Activated CD4-positive, alpha-beta memory T cell treated with anti-CD3 and anti-CD28 coated beads for 36 hours (primary cell): ENCODE measurements at regions not wholly inside any gene's neighbourhood (a gene's known extent, or its start where the extent isn't known, plus 50 kb on each side); places are given as distances from the start of the nearest gene placed in this dataset.
"Not testable (repeated sequence)": the region's sequence is repeated elsewhere in the genome, so short reads cannot be mapped to it uniquely, and the experiment has no call there.

Experiments used
- CTCF ChIA-PET: fragments of 350-600 bp; sonication (Branson Sonifier 250); formaldehyde crosslinking; loops from one replicate; lab custom pipeline; 2021; ENCODE audit warnings: antibody characterized with exemption, inconsistent platforms; lab: Charles Lee
- POLR2A ChIA-PET: fragments of 350-600 bp; sonication (Branson Sonifier 250); formaldehyde crosslinking; loops from one replicate; lab custom pipeline; 2021; ENCODE audit warnings: antibody characterized with exemption; lab: Charles Lee
- DNase-seq: peaks from one replicate; pipeline ENCODE4 v3.0.0-alpha.2; 2020
- H3K27ac Mint-ChIP-seq: one replicate; pipeline ENCODE4 v1.8.0; 2021; ENCODE audit warnings: mixed read lengths
- H3K27me3 Mint-ChIP-seq: one replicate; pipeline ENCODE4 v1.8.0; 2021; ENCODE audit warnings: mixed read lengths
- H3K36me3 Mint-ChIP-seq: one replicate; pipeline ENCODE4 v1.8.0; 2021; ENCODE audit warnings: mixed read lengths
- H3K4me1 Mint-ChIP-seq: one replicate; pipeline ENCODE4 v1.8.0; 2021; ENCODE audit warnings: low read depth, mixed read lengths
- H3K4me3 Mint-ChIP-seq: one replicate; pipeline ENCODE4 v1.8.0; 2021; ENCODE audit warnings: mild to moderate bottlenecking, mixed read lengths
- H3K9me3 Mint-ChIP-seq: one replicate; pipeline ENCODE4 v1.8.0; 2021; ENCODE audit warnings: mixed read lengths
- intact Hi-C: fragments of 100-400 bp; cut with micrococcal nuclease; formaldehyde crosslinking; loops from one replicate; pipeline ENCODE4 v1.15.1; 2023

DNA sequence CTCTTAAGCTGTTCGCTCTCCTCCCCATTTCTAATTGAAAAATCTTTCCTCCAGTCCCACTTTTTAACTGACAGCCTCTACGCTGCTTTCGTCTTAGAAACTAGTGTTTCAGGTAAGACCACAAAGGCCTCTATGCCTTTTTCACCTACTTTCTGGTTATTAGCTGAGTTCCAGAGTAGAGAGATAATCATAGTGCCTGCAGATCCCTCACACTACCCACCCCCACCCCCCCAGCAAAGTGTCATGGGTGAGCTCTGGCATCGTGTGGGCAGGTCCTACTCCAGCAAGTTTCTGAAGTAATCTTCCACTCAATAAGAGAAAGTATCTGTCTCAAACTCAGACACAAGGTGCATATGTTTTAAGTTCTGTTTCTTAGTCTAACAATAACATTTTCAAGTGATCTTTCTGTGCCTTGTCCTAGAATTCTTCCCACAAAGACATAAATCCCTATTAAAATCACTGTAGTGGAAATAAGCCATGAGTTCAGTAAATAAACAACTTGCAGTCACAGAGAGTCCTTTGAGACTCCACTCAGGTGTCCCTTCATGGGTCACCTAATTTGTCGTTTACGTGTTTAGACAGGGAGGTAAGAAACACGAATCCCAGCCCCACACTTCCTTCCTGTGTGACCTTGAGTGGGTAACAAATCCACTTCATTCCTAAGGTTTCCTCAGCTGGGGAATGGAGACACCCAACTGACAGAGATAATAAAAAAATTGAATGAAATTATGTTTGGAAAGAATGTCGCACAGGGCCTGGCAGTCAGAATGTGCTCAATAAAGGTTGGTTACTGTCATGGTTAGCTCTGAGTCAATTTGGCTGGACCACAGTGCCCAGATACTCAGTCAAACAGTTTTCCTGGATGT is 228.9 kb upstream of the CAND1 start:
- Mint-ChIP-seq H3K4me1 (peaks cover 2% of the 10 kb centered on the region), H3K27ac (no peak overlapping the region), H3K9me3 (no peaks in the 10 kb centered on the region), H3K4me3 (no peak overlapping the region), H3K27me3 (peaks cover 6% of the 10 kb centered on the region), H3K36me3 (no peaks in the 10 kb centered on the region)
- CTCF ChIA-PET, result no interaction called here
- intact Hi-C loops, result no loop called here
- no peak for DNase-seq
- POLR2A ChIA-PET, result no interaction called here

DNA sequence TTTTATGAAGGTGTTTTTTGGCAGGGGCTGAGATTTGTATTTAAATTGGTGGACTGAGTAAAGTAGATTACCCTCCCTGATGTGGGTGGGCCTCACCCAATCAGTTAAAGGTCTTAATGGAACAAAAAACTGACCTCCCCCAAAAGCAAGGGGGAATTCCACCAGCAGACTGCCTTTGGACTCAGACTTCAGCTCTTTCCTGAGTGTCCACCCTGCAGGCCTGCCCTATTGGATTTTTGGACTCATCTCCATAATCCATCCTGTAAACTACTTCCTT is 228.4 kb upstream of the CAND1 start:
- no peak overlapping the region for H3K4me3 Mint-ChIP-seq
- CTCF ChIA-PET, result no interaction called here
- peaks cover 4% of the 10 kb centered on the region for H3K27me3 Mint-ChIP-seq
- intact Hi-C loops, result no loop called here
- no peaks in the 10 kb centered on the region for H3K9me3 Mint-ChIP-seq
- H3K36me3 Mint-ChIP-seq, result no peaks in the 10 kb centered on the region
- peaks cover 2% of the 10 kb centered on the region for H3K4me1 Mint-ChIP-seq
- DNase-seq, result no peak
- POLR2A ChIA-PET, result no interaction called here
- H3K27ac Mint-ChIP-seq, result no peak overlapping the region

DNA sequence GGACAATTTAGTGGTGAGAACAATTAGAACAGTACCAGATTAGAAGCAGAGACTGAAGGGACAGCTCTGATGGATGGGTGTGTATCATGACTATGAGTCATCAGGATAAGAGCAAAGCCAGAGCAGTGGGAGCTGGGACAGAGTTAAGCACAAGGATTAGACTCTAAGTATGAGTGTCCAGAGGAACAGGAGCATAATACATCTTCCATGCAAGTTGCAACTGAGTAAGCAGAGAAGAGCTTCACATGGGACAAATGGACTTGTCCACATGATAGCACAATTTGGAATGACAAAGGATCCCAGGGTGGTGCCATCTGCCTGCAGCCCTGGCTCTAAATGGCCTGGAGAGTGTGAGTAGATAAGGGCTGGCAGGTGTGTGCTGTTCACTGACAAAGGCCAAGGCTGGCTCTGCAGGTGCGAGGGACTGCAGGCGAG is 226.4 kb upstream of the CAND1 start:
- no peaks in the 10 kb centered on the region for H3K36me3 Mint-ChIP-seq
- H3K4me3 Mint-ChIP-seq, result no peak overlapping the region
- peaks cover 2% of the 10 kb centered on the region for H3K4me1 Mint-ChIP-seq
- no peaks in the 10 kb centered on the region for H3K9me3 Mint-ChIP-seq
- intact Hi-C loops, result no loop called here
- CTCF ChIA-PET, result interaction anchor here (2.3 kb wide), 1 partner anchor 17 kb away, joined by 9 read pairs; no protein-coding TSS in a partner anchor
- peaks cover 3% of the 10 kb centered on the region for H3K27me3 Mint-ChIP-seq
- no peak for DNase-seq
- POLR2A ChIA-PET, result no interaction called here
- no peak overlapping the region for H3K27ac Mint-ChIP-seq

DNA sequence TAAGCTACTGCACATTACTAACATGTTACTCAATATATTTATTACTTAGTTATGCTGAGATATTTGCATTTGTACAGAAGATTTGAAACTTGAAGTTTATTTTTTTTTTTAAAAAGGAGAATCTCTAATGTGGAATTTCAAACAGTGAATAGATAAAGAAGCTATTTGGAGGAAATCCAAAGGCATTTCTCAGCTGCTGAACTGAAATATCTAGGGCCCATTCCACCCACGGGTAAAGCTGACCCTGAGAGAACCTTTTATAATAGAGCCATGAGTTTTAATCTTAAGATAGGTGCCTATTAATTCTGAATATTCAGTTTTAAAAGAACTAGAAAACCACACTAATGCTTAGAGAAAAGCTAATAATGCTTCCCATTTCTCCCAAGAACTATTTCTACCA is 225.4 kb upstream of the CAND1 start:
- H3K4me1 Mint-ChIP-seq, result peaks cover 2% of the 10 kb centered on the region

DNA sequence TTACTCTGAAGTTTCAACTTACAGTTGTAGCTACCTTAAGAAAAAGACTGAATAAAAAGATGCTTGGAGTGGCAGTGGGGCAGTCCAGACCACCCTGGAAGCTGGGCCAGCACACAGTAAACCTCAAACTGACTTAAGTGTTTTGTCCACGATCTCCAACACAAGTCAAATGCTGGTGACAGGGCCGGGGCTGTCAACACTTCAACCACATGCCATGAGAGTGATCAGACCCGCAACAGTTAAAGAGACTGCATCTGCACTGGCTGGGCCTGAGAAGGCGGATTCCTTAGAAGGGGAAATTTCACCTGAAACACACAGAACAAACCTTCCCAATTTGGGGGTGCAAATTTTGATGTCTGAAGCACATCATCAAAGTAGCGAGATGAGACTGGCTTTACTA is 223.5 kb upstream of the CAND1 start:
- POLR2A ChIA-PET, result no interaction called here
- Mint-ChIP-seq H3K36me3 (no peaks in the 10 kb centered on the region), H3K27me3 (peaks cover 3% of the 10 kb centered on the region), H3K4me1 (no peaks in the 10 kb centered on the region), H3K9me3 (no peaks in the 10 kb centered on the region), H3K4me3 (no peak overlapping the region), H3K27ac (no peak overlapping the region)
- intact Hi-C loops, result no loop called here
- no peak for DNase-seq
- CTCF ChIA-PET, result no interaction called here

More for the DNA sequence above, 225.4 kb upstream of the CAND1 start:
- Mint-ChIP-seq H3K4me3 (no peak overlapping the region), H3K9me3 (no peaks in the 10 kb centered on the region), H3K27ac (no peak overlapping the region), H3K27me3 (peaks cover 3% of the 10 kb centered on the region), H3K36me3 (no peaks in the 10 kb centered on the region)
- DNase-seq, result no peak
- intact Hi-C loops, result no loop called here
- POLR2A ChIA-PET, result interaction anchor here (0.7 kb wide), 1 partner anchor 42 kb away, joined by 5 read pairs; no protein-coding TSS in a partner anchor
- CTCF ChIA-PET, result interaction anchor here (2.3 kb wide), 1 partner anchor 18 kb away, joined by 9 read pairs; no protein-coding TSS in a partner anchor

DNA sequence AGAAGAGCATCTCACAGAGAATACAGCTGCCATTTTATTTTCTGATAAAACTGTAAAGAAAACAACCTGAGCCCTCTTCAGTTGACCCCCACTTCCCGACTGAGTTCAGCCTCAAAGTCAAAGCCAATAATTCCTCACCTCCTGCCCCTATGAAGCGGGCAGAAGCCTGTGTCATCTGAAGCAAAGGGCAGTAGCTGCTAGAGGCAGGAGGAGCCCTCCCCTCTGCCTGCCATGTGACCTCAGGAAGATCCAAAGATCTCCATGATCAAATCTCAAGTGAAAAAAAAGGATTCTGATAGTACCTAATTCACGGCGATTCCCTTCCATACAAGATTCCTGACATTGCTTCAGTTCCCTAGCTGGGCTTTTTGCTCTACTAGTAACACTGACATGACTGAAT is 223.1 kb upstream of the CAND1 start:
- ChIA-PET CTCF (no interaction called here), POLR2A (no interaction called here)
- Mint-ChIP-seq H3K27me3 (peaks cover 3% of the 10 kb centered on the region), H3K36me3 (no peaks in the 10 kb centered on the region), H3K4me1 (no peaks in the 10 kb centered on the region), H3K27ac (no peak overlapping the region), H3K9me3 (no peaks in the 10 kb centered on the region), H3K4me3 (no peak overlapping the region)
- DNase-seq, result no peak
- intact Hi-C loops, result no loop called here

DNA sequence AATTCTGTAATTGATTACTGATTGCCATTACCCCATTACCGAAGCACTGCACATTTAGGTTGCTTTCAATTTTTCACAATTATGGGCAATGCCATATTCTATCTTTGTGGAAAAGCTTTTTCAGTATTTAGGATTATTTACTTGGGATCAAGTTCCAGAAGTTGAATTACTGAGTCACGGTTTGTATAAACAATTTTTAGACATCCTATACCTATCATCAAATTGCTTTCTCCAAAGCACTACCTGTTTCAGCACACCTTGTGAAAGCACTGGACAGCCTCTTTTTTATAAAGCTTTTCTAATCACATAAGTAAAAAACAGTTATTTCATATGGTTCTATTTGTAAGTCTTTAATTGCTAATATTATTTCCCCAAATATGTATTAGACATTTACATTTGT is 221.5 kb upstream of the CAND1 start:
- Mint-ChIP-seq H3K4me1 (no peaks in the 10 kb centered on the region), H3K4me3 (no peak overlapping the region), H3K27me3 (peaks cover 2% of the 10 kb centered on the region), H3K9me3 (no peaks in the 10 kb centered on the region), H3K27ac (no peak overlapping the region), H3K36me3 (no peaks in the 10 kb centered on the region)
- POLR2A ChIA-PET, result no interaction called here
- CTCF ChIA-PET, result no interaction called here
- DNase-seq, result no peak
- intact Hi-C loops, result no loop called here

DNA sequence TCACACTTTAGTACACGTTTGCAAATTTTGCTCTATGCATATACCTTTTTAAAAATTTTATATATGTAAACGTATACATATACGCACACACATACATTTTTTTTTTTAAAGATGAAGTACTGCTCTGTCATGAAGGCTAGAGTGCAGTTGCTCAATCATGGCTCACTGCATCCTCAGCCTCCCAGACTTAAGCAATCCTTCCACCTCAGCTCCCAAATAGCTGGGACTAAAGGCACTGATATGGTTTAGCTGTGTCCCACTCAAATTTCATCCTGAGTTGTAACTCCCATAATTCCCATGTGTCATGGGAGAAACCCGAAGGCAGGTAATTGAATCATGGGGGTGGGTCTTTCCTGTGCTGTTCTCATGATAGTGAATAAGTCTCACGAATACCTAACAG is 220.8 kb upstream of the CAND1 start:
- Mint-ChIP-seq H3K4me3 (no peak overlapping the region), H3K27me3 (no peaks in the 10 kb centered on the region), H3K36me3 (no peaks in the 10 kb centered on the region), H3K9me3 (no peaks in the 10 kb centered on the region), H3K27ac (no peak overlapping the region), H3K4me1 (no peaks in the 10 kb centered on the region)
- ChIA-PET POLR2A (no interaction called here), CTCF (no interaction called here)
- DNase-seq, result no peak
- intact Hi-C loops, result no loop called here

DNA sequence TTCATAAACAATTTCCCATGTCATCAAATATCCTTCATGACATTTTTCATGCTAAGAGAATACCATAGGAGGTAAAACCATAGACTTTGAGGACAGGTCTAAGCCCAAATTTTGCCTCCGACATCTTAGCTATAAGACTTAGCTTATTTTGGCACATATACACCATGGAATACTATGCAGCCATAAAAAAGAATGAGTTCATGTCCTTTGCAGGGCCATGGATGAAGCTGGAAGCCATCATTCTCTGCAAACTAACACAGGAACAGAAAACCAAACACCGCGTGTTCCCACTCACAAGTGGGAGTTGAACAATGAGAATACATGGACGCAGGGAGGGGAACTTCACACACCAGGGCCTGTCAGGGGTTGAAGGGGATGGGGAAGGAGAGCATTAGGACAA is 220.0 kb upstream of the CAND1 start:
- H3K27me3 Mint-ChIP-seq, intact Hi-C loops, H3K36me3 Mint-ChIP-seq, DNase-seq, POLR2A ChIA-PET, H3K27ac Mint-ChIP-seq, CTCF ChIA-PET, H3K9me3 Mint-ChIP-seq, H3K4me1 Mint-ChIP-seq, H3K4me3 Mint-ChIP-seq: not testable (repeated sequence)

DNA sequence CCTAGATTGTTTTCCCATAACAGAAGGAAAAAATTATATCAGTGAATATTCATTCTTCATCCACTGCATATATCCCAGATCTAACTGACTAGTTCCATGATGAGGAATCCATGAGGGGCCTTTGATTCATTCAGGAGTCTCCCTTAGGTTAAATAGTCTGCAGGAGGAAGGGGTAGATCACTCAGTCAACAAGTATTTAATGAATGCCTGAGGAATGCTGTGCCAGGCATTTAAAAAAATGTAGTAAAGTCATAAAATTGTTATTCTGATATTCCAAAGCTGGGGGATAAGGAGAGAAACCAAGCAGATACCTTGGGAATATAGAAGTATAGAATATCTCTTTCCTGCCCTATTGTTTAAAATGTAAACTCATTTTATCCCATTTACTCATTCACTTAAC is 216.2 kb upstream of the CAND1 start:
- Mint-ChIP-seq H3K36me3 (no peaks in the 10 kb centered on the region), H3K4me1 (no peaks in the 10 kb centered on the region), H3K27me3 (peaks cover 4% of the 10 kb centered on the region), H3K4me3 (no peak overlapping the region), H3K9me3 (no peaks in the 10 kb centered on the region), H3K27ac (no peak overlapping the region)
- ChIA-PET POLR2A (no interaction called here), CTCF (interaction anchor here (0.6 kb wide), 1 partner anchor 358 kb away, joined by 3 read pairs; no protein-coding TSS in a partner anchor)
- intact Hi-C loops, result no loop called here
- no peak for DNase-seq

DNA sequence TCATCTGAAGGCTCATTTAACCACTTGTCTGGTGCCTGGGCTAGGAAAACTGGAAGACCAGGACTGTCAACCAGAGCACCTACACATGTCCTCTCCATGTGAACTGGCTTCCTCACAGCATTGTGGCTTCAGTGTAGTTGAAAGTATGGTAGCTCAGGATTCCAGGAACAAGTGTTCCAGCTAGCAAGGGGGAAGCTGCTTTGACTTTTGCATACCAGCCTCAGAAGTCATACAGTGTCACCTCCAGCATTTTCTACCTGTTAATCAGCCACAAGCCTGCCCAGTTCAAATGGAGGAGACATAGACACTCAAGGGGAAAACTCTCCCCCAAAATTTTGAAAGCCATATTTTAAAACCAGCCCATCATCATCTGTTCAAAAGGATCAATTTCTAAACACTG is 212.8 kb upstream of the CAND1 start:
- H3K4me1 Mint-ChIP-seq, result no peaks in the 10 kb centered on the region
- DNase-seq, result no peak
- H3K9me3 Mint-ChIP-seq, result no peaks in the 10 kb centered on the region
- no peak overlapping the region for H3K4me3 Mint-ChIP-seq
- H3K27me3 Mint-ChIP-seq, result peaks cover 9% of the 10 kb centered on the region
- no peaks in the 10 kb centered on the region for H3K36me3 Mint-ChIP-seq
- no peak overlapping the region for H3K27ac Mint-ChIP-seq
- intact Hi-C loops, result no loop called here
- ChIA-PET CTCF (no interaction called here), POLR2A (no interaction called here)

DNA sequence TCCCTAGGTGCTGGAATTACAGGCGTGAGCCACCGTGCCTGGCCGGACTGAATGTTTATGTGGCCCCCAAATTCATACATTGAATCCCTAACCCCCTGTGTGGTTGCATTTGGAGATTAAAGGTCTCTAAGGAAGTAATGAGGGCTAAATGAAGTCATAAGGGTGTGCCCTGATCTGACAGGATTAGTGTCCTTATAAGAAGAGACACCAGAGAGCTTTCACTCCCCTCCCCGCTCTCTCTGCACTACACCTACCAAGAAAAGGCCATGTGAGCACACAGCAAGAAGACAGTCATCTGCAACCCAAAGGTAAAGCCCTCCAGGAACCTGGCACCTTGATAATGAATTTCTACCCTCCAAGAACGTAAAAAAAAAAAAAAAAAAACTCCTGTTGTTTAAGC is 212.1 kb upstream of the CAND1 start:
- H3K4me3 Mint-ChIP-seq, result no peak overlapping the region
- H3K9me3 Mint-ChIP-seq, result no peaks in the 10 kb centered on the region
- no peak overlapping the region for H3K27ac Mint-ChIP-seq
- ChIA-PET CTCF (no interaction called here), POLR2A (no interaction called here)
- peaks cover 12% of the 10 kb centered on the region for H3K27me3 Mint-ChIP-seq
- H3K4me1 Mint-ChIP-seq, result no peaks in the 10 kb centered on the region
- DNase-seq, result no peak
- H3K36me3 Mint-ChIP-seq, result no peaks in the 10 kb centered on the region
- intact Hi-C loops, result no loop called here

DNA sequence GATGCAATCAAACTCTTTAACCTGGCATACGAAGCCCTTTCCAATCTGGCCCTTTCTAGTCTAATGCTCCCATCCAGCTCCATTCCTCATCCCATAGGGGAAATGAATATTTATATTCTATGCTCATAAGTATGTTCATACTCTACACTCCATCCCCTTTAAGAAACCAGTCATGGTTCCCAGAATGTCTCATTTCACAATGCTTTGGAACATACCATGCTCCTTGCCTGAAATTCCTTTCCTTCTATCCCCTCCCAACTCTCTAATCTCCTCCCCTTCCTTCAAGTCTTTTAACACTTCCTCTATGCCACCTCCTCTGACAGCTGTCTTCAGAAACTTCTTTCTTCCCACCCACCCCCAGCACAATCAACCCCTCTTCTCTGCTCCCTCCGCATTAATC is 207.0 kb upstream of the CAND1 start:
- H3K4me1 Mint-ChIP-seq, result no peaks in the 10 kb centered on the region
- H3K27me3 Mint-ChIP-seq, result peaks cover 22% of the 10 kb centered on the region
- POLR2A ChIA-PET, result no interaction called here
- no peaks in the 10 kb centered on the region for H3K9me3 Mint-ChIP-seq
- no peaks in the 10 kb centered on the region for H3K36me3 Mint-ChIP-seq
- CTCF ChIA-PET, result no interaction called here
- DNase-seq, result no peak
- H3K4me3 Mint-ChIP-seq, result no peak overlapping the region
- H3K27ac Mint-ChIP-seq, result no peak overlapping the region
- intact Hi-C loops, result loop anchor here (10.0 kb wide), 1 partner anchor 157 kb away; no protein-coding TSS in a partner anchor
